HG02981 (cell line): ENCODE measurements at regions not wholly inside any gene's neighbourhood (a gene's known extent, or its start where the extent isn't known, plus 50 kb on each side); places are given as distances from the start of the nearest gene placed in this dataset.

ENCODE experiments used
- ATAC-seq: cut with Tn5 transposase; IDR thresholded peaks from one replicate; pipeline ENCODE4 v1.9.1; 2021; ENCODE audit warnings: mild to moderate bottlenecking, moderate library complexity; ENCODE audit not compliant: unreplicated experiment

GRCh38 chr3:147838652-147839051, 429.5 kb downstream of the ZIC1 start:
- no peak for ATAC-seq

GRCh38 chr3:147843331-147843730, 434.2 kb downstream of the ZIC1 start:
- ATAC-seq = no peak

- no peak for ATAC-seq
These were observed 437.1 kb downstream of the ZIC1 start for GRCh38 chr3:147846293-147846692.

DNA sequence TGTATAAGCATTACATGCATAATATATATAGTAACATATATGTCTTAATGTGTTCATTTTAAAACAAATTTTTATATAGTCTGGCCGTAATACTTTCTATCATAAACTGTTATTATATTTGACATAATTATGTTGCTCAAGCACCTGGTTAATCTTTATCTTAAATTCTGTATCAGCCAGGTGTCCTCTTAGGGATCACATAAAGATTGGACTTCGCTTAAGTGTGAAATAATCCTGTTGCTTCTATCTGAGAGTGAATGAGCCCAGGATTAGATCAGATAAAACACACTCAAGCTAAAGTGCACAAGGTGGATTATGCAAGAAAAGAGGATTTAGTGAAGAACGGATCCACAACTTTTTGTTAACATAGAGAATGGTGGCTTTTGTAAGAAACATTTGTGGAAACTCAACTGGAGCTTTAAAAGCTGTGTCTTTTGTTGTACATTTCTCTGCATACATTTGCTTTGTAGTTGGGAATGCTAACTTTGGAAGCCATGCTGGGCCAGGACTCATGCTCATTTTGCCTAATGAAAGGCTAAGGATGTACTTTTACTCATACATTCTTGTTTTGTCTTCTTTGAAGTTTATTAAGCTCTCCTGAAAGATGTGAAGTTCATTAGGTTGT, 437.8 kb downstream of the ZIC1 start:
- ATAC-seq = no peak

GRCh38 chr3:147851062-147851461, 441.9 kb downstream of the ZIC1 start:
- ATAC-seq = no peak

DNA sequence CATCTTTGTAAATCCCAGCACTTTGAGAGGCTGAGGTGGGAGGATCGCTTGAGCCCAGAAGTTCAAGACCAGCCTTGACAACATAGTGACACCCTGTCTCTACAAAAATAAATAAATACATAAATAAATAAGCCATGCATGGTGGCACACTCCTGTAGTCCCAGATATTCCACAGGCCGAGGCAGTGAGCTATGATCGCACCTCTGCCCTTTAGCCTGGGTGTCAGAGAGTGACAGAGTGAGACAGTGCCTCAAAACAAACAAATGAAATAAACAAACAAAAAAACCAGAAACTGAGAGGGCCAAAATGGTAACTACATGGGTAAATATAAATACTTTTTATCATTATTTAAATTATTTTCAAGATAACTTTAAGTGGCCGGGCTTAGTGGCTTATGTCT, 445.4 kb downstream of the ZIC1 start:
- ATAC-seq = no peak

DNA sequence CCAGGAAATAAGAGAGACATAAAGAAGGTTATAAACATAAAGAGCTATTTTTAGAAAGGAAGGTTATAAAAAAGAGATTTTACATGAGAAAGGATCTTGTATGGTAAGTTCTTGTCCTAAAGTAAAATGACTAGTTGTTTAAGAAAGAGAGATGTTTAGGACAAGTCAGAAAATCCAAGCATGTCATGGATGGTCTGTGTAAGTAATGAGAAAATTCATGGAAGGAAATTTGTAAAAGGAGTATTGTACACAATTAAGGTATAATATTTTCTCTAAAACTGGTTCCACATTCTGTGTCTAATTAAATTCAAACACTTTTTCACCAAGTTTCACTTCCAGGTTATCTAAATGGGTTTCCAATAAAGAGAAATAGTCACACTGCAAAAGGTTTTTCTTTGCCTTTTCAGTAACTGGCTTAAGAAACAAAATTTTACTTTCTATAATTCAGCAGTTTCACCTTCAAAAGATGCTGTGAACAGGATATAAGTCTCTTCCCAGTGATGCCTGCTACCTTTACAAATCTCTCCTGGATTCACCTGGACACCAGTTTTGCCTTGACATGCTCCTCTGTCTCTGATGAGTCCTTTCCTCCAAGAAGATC, 455.7 kb downstream of the ZIC1 start:
- ATAC-seq = no peak

DNA sequence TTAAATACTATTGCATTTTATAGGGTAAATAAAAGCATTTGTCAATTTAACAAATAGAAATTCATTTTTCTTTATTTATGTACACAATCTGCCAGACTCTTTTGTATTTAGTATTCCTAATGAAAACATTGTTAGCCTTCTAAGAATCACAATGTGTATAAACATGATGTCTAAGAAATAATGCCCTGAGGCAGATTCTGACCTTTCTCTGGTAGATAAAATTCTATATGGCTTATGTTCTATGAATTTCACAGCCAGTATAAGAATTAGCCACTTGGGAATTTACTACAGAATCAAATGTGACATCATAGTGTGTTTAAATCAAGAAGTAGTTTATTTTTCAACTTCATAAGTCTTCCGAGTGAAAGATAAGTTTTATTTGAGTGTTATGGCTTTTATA, 457.4 kb downstream of the ZIC1 start:
- ATAC-seq = no peak

GRCh38 chr3:147872568-147872967, 463.4 kb downstream of the ZIC1 start:
- ATAC-seq = no peak

DNA sequence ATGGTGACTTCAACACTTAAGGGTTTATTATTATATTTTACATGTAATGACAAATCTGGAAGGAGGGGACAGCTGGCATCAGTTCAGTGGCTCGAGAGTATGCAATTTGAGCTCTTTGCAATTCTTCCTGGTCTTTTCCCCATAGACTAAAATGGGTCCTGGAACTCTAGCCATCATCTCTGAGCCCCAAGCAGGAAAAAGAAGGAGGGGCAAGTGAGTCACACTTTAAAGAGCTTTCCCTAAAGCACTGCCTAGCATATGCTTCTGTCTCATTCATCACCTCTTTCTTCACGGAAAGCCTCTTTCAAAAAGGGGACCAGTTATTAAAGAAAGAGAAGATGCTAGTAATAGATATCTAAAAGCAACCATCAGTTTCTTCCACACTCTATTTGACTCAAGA, 466.3 kb downstream of the ZIC1 start:
- no peak for ATAC-seq

GRCh38 chr3:147881933-147882332, 472.8 kb downstream of the ZIC1 start:
- ATAC-seq = no peak

DNA sequence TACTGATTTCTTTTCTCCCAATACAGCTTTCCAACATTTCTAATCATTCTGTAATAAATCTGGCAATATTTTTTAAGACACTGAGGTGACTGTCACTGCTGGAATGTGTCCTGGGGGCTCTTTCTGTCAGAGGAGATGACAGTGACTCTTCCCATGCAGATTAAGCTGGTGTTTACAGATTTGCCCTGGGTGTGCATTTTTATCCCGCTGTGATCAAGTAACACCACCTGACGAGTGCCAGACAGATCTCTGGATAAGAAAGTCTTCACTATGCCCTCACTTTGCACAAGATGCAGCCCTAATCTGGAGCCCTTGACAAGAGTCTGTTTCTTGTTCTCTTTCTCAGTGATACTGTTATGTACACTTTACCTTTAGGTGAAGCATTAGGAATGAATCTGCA, 477.7 kb downstream of the ZIC1 start:
- ATAC-seq = no peak

DNA sequence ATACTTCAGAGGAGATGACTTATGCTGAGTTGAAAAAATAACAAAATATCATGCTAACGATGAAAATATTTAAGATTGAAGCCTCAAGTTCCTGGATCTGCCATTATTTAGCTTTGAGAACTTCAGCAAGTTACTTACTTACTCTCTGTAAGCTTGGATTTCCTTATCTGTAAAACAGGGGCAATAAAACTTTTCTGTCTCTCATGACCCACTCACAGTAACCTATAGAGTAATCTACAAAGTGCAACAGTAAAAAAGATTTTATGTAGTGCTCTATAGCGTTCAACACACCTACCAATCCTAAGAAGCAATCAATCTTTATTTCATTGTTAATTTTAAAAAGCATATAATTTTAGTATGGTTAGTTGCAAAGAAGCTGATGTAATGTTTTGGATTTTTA, 478.6 kb downstream of the ZIC1 start:
- ATAC-seq = no peak

GRCh38 chr3:147890114-147890513, 480.9 kb downstream of the ZIC1 start:
- ATAC-seq = peak; percentile 92

GRCh38 chr3:147895509-147895908, 486.3 kb downstream of the ZIC1 start:
- ATAC-seq = no peak

GRCh38 chr3:147900851-147901250, 491.7 kb downstream of the ZIC1 start:
- ATAC-seq = no peak

- ATAC-seq = no peak
These were observed 493.9 kb downstream of the ZIC1 start for GRCh38 chr3:147903026-147903425.

DNA sequence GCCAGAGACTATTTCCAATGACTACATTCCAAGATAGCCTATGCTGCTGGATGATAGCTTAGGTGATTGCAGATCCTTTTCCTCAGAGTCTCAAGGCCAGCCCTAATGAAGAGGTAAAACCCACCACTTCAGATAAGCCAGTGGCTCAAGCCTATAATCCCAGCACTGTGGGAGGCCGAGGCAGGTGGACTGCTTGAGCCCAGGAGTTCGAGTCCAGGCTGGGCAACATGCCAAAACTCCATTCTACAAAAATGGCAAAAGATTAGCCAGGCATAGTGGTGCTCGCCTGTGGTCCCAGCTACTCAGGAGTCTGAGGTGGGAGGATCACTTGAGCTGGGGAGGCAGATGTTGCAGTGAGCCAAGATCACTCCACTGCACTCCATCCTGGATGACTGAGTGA, 495.3 kb downstream of the ZIC1 start:
- ATAC-seq = no peak

DNA sequence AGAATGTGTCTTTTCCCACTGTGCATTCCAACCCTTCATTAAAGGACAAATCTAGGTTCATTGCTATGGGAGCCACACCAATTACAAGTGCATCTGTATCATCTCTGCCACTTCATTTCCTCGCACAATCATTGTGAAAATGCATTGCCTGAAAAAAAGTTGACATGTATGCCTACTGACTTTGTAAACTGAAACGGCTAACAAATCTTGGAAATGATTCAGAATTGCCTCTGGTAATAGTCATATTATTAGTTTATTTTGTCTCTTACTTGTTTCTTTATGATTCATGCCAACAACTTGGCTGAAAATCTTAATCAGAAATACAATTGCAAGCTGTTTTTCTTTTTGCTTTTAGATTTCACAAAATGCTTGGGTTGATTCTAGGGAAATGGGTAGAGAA, 497.1 kb downstream of the ZIC1 start:
- no peak for ATAC-seq

DNA sequence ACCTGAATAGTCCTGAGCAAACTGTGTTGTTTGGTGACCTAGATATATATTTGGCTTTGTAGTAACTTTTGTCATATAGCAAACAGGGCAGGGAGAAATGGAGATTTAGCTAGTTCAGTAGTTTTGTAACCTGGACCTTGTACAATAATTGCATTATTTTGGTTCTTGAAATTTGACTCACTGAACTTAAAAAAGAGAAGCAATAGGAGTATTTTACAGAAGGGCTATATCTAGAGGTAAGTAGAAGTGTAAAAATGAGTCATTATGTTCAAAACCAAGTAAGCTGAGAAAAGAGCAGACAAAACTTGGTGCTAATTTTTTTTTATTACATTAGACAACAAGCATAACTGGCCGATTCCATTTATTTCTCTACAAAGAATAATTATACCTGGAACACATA, 505.4 kb downstream of the ZIC1 start:
- no peak for ATAC-seq

DNA sequence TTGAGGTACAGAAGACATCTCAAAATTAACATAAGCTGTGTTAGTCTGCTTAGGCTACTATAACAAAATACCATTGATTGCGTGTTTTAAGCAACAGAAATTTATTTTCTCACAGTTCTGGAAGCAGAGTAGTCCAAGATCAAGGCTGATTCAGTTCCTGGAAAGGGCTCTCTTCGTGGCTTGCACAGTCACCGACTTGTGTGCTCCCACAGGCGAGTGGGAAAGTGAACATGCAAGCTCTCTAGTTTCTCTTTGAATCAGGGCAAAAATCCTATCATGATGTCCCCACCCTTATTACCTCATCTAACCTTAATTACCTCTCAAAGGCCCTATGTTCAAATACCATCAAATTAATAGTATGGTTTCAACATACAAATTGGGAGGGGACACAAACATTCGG, 505.9 kb downstream of the ZIC1 start:
- ATAC-seq = no peak

GRCh38 chr3:147919496-147919895, 510.3 kb downstream of the ZIC1 start:
- no peak for ATAC-seq

GRCh38 chr3:147921051-147921450, 511.9 kb downstream of the ZIC1 start:
- ATAC-seq = no peak
